Stimulated activated CD4-positive, alpha-beta T cell treated with anti-CD3 and anti-CD28 coated beads, Interleukin-4, amount 100 ng/mL, for 4 hours (primary cell): ENCODE measurements at regions not wholly inside any gene's neighbourhood (a gene's known extent, or its start where the extent isn't known, plus 50 kb on each side); places are given as distances from the start of the nearest gene placed in this dataset.
"Not testable (repeated sequence)": the region's sequence is repeated elsewhere in the genome, so short reads cannot be mapped to it uniquely, and the experiment has no call there.

Experiments
- DNase-seq, 2 experiments: peaks; one replicate each; pipeline ENCODE4 v3.0.0-alpha.2; 2020

- DNase-seq, result no peak
These were observed 96.4 kb upstream of the SMAD3 start for GRCh38 chr15:66968806-66969596.

- not testable (repeated sequence) for DNase-seq
These were observed 91.3 kb upstream of the SMAD3 start for GRCh38 chr15:66974131-66974530.

- not testable (repeated sequence) for DNase-seq
These were observed 89.2 kb upstream of the SMAD3 start for GRCh38 chr15:66976106-66976640.

- not testable (repeated sequence) for DNase-seq
These were observed 85.1 kb upstream of the SMAD3 start for GRCh38 chr15:66980326-66980725.

- no peak for DNase-seq
These were observed 83.6 kb upstream of the SMAD3 start for GRCh38 chr15:66981771-66982170.

- no peak for DNase-seq
These were observed 83.2 kb upstream of the SMAD3 start for GRCh38 chr15:66982250-66982649.

- no peak for DNase-seq
These were observed 82.6 kb upstream of the SMAD3 start for GRCh38 chr15:66982816-66983215.

- no peak for DNase-seq
These were observed 79.7 kb upstream of the SMAD3 start for GRCh38 chr15:66985653-66986052.

GRCh38 chr15:66986951-66987350 lies 78.5 kb upstream of the SMAD3 start:
- DNase-seq, result no peak

- DNase-seq, result no peak
These were observed 72.3 kb upstream of the SMAD3 start for GRCh38 chr15:66993090-66993489.

GRCh38 chr15:66993874-66994696 lies 71.3 kb upstream of the SMAD3 start:
- no peak for DNase-seq

GRCh38 chr15:66994927-66995656 lies 70.3 kb upstream of the SMAD3 start:
- DNase-seq, result no peak

GRCh38 chr15:66996094-66996493 lies 69.3 kb upstream of the SMAD3 start:
- DNase-seq, result no peak

- DNase-seq, result no peak
These were observed 68.2 kb upstream of the SMAD3 start for GRCh38 chr15:66997212-66997611.

- not testable (repeated sequence) for DNase-seq
These were observed 67.2 kb upstream of the SMAD3 start for GRCh38 chr15:66998234-66998633.

GRCh38 chr15:66999046-66999968 lies 66.1 kb upstream of the SMAD3 start:
- DNase-seq, result no peak

GRCh38 chr15:67000896-67001295 lies 64.5 kb upstream of the SMAD3 start:
- no peak for DNase-seq

- no peak for DNase-seq
These were observed 63.0 kb upstream of the SMAD3 start for GRCh38 chr15:67002368-67002767.

- DNase-seq, result no peak
These were observed 61.8 kb upstream of the SMAD3 start for GRCh38 chr15:67003586-67003985.

GRCh38 chr15:67004142-67004541 lies 61.3 kb upstream of the SMAD3 start:
- no peak for DNase-seq

GRCh38 chr15:67005294-67005996 lies 60.0 kb upstream of the SMAD3 start:
- no peak for DNase-seq
